ENCODE measurements at regions not wholly inside any gene's neighbourhood (a gene's known extent, or its start where the extent isn't known, plus 50 kb on each side); places are given as distances from the start of the nearest gene placed in this dataset.

DNA sequence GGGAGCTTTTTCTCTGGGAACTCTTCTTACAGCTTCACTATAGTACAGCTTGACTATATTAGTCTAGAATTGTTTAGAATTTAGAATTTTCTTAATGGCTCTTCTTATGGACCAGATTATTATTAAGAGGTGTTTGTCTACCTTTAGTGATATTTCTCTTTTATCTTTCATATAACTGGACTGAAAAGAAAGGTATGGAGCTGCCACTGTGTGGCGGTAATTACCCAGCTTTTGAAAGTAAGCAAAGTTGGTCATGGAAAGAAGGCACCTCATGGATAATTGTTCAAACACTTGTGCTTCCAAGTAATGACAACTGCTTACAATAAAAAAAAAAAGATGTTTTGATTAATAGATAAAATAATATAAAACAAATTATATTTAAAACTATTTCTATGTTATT, 1112.5 kb downstream of the TECRL start:
- TF ChIP-seq, protein P1, sequence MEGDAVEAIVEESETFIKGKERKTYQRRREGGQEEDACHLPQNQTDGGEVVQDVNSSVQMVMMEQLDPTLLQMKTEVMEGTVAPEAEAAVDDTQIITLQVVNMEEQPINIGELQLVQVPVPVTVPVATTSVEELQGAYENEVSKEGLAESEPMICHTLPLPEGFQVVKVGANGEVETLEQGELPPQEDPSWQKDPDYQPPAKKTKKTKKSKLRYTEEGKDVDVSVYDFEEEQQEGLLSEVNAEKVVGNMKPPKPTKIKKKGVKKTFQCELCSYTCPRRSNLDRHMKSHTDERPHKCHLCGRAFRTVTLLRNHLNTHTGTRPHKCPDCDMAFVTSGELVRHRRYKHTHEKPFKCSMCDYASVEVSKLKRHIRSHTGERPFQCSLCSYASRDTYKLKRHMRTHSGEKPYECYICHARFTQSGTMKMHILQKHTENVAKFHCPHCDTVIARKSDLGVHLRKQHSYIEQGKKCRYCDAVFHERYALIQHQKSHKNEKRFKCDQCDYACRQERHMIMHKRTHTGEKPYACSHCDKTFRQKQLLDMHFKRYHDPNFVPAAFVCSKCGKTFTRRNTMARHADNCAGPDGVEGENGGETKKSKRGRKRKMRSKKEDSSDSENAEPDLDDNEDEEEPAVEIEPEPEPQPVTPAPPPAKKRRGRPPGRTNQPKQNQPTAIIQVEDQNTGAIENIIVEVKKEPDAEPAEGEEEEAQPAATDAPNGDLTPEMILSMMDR (conservative IDR thresholded peaks at IDR 0.05) = peak; percentile 59
- TF ChIP-seq ZFX (IDR thresholded peaks at IDR 0.05) = no peak

Data from C4-2B (cell line).